K562 (cell line): ENCODE measurements at regions not wholly inside any gene's neighbourhood (a gene's known extent, or its start where the extent isn't known, plus 50 kb on each side); places are given as distances from the start of the nearest gene placed in this dataset.

Experiments used
- CBX5 ChIP-seq: IDR thresholded peaks from 2 replicates; pipeline ENCODE4 v1.6.1; 2014; ENCODE audit warnings: low read depth, borderline replicate concordance
- CTCF ChIP-seq, 3 experiments: IDR thresholded peaks in 2 of 3; conservative IDR thresholded peaks in 1 of 3; 2 replicates each; pipeline ENCODE4 v1.5.1; 2011 to 2012; ENCODE audit warnings: low read length in 3 of 3, mild to moderate bottlenecking in 3 of 3, control low read depth in 2 of 3, improper control_type of control experiment in 1 of 3, inconsistent platforms in 1 of 3, low read depth in 1 of 3, mixed read lengths in 1 of 3, moderate library complexity in 1 of 3; ENCODE audit not compliant: insufficient read depth in 2 of 3
- EZH2 ChIP-seq: IDR thresholded peaks from 2 replicates; pipeline ENCODE4 v1.6.1; 2012; ENCODE audit warnings: low read depth, mild to moderate bottlenecking, inconsistent platforms, low read length, borderline replicate concordance
- GATAD2B ChIP-seq: fragments of 450-650 bp; IDR thresholded peaks from 2 replicates; pipeline ENCODE4 v1.6.1; 2017; ENCODE audit warnings: mild to moderate bottlenecking, borderline replicate concordance
- IRF9 ChIP-seq: fragments of 450-650 bp; IDR thresholded peaks from 2 replicates; pipeline ENCODE4 v1.6.1; 2016; ENCODE audit warnings: missing biosample characterization, missing genetic modification characterization
- RCOR1 ChIP-seq, 2 experiments: IDR thresholded peaks; 2 replicates each; pipeline ENCODE4 v1.6.1; 2012; ENCODE audit warnings: low read depth in 2 of 2, low read length in 2 of 2, borderline replicate concordance in 1 of 2, improper control_type of control experiment in 1 of 2
- RNF2 ChIP-seq: sonication (generic); IDR thresholded peaks from 2 replicates; pipeline ENCODE4 v1.6.1; 2016
- ZKSCAN1 ChIP-seq: fragments of 150-350 bp; IDR thresholded peaks from 2 replicates; pipeline ENCODE4 v1.6.1; 2016; ENCODE audit warnings: low read depth, low read length
- ZNF639 ChIP-seq, 2 experiments: fragments of 200-800 bp in 1 of 2; sonication (Bioruptor generic) in 1 of 2; sonication (generic) in 1 of 2; formaldehyde crosslinking in 1 of 2; IDR thresholded peaks in 1 of 2; conservative IDR thresholded peaks in 1 of 2; 2 replicates each; pipeline versions ENCODE4 v1.5.0 to v1.6.1; 2016 to 2020; ENCODE audit warnings: missing compliant biosample characterization in 1 of 2, missing genetic modification characterization in 1 of 2, missing genetic modification reagents in 1 of 2

- TF ChIP-seq CBX5 = no peak
- no peak for TF ChIP-seq CTCF (IDR thresholded peaks at IDR 0.05 in 2 of 3, conservative IDR thresholded peaks at IDR 0.05 in 1 of 3; ENCODE audit: insufficient read depth in 2 of 3, low read depth in 1 of 3, low read length in 3 of 3)
- no peak for TF ChIP-seq RNF2
- no peak for TF ChIP-seq EZH2
- no peak for TF ChIP-seq RCOR1 (IDR thresholded peaks at IDR 0.05; ENCODE audit: borderline replicate concordance in 1 of 2, low read depth in 2 of 2, low read length in 2 of 2)
- TF ChIP-seq IRF9 = no peak
- no peak for TF ChIP-seq ZKSCAN1
- TF ChIP-seq GATAD2B = no peak
- no peak for TF ChIP-seq ZNF639 (CRISPR knock-in tag; conservative IDR thresholded peaks at IDR 0.05 in 1 of 2, IDR thresholded peaks at IDR 0.05 in 1 of 2)
Observed at GRCh38 chr13:82675024-82675423, 1207.2 kb downstream of the SLITRK1 start.
